ENCODE measurements at regions not wholly inside any gene's neighbourhood (a gene's known extent, or its start where the extent isn't known, plus 50 kb on each side); places are given as distances from the start of the nearest gene placed in this dataset.

GRCh38 chr12:124517260-124518050 is 50.0 kb downstream of the NCOR2 start:
- ATAC-seq (no peak), DNase-seq (ENCODE audit: low spot score in 2 of 2) (no peak)
- Mint-ChIP-seq H3K9me3 (no peaks in the 10 kb centered on the region), H3K36me3 (no peaks in the 10 kb centered on the region), H3K27ac (no peak overlapping the region)

GRCh38 chr12:124516850-124517249 is 50.6 kb downstream of the NCOR2 start:
- Mint-ChIP-seq H3K36me3 (no peaks in the 10 kb centered on the region), H3K9me3 (no peaks in the 10 kb centered on the region), H3K27ac (no peak overlapping the region)
- no peak for ATAC-seq
- no peak for DNase-seq (ENCODE audit: low spot score in 2 of 2)

- H3K27ac Mint-ChIP-seq, result no peak overlapping the region
- no peaks in the 10 kb centered on the region for H3K36me3 Mint-ChIP-seq
- ATAC-seq, result no peak
- no peak for DNase-seq (ENCODE audit: low spot score in 2 of 2)
- no peaks in the 10 kb centered on the region for H3K9me3 Mint-ChIP-seq
Observed at GRCh38 chr12:124515981-124516380, 51.4 kb downstream of the NCOR2 start.

- Mint-ChIP-seq H3K36me3 (no peaks in the 10 kb centered on the region), H3K9me3 (no peaks in the 10 kb centered on the region), H3K27ac (peak overlapping the region in 1 of 2 donors; percentile 19)
- no peak for DNase-seq (ENCODE audit: low spot score in 2 of 2)
- ATAC-seq, result no peak
Observed at GRCh38 chr12:124514996-124515932, 52.1 kb downstream of the NCOR2 start.

- peak overlapping the region in 1 of 2 donors; percentile 65 for H3K27ac Mint-ChIP-seq
- DNase-seq (ENCODE audit: low spot score in 2 of 2) (no peak), ATAC-seq (no peak)
- H3K36me3 Mint-ChIP-seq, result no peaks in the 10 kb centered on the region
- no peaks in the 10 kb centered on the region for H3K9me3 Mint-ChIP-seq
Observed at GRCh38 chr12:124514145-124514995, 53.0 kb downstream of the NCOR2 start.

GRCh38 chr12:124513297-124513867 is 54.0 kb downstream of the NCOR2 start:
- H3K36me3 Mint-ChIP-seq, result no peaks in the 10 kb centered on the region
- H3K9me3 Mint-ChIP-seq, result no peaks in the 10 kb centered on the region
- H3K27ac Mint-ChIP-seq, result peak overlapping the region in 1 of 2 donors; percentile 65

GRCh38 chr12:124512667-124513296 is 54.6 kb downstream of the NCOR2 start:
- Mint-ChIP-seq H3K27ac (no peak overlapping the region), H3K36me3 (no peaks in the 10 kb centered on the region), H3K9me3 (no peaks in the 10 kb centered on the region)
- DNase-seq (ENCODE audit: low spot score in 2 of 2) (no peak), ATAC-seq (no peak)

More at GRCh38 chr12:124513297-124513867, 54.0 kb downstream of the NCOR2 start:
- ATAC-seq (no peak), DNase-seq (ENCODE audit: low spot score in 2 of 2) (no peak)

- H3K27ac Mint-ChIP-seq, result no peak overlapping the region
- no peaks in the 10 kb centered on the region for H3K9me3 Mint-ChIP-seq
- no peaks in the 10 kb centered on the region for H3K36me3 Mint-ChIP-seq
- no peak for ATAC-seq
- DNase-seq (ENCODE audit: low spot score in 2 of 2), result no peak
Observed at GRCh38 chr12:124511259-124511985, 56.0 kb downstream of the NCOR2 start.

GRCh38 chr12:124510301-124510970 is 57.0 kb downstream of the NCOR2 start:
- Mint-ChIP-seq H3K9me3 (no peaks in the 10 kb centered on the region), H3K36me3 (no peaks in the 10 kb centered on the region), H3K27ac (no peak overlapping the region)
- peak in 1 of 2 donors; percentile 27 for ATAC-seq
- no peak for DNase-seq (ENCODE audit: low spot score in 2 of 2)

GRCh38 chr12:124509676-124510300 is 57.6 kb downstream of the NCOR2 start:
- ATAC-seq (no peak), DNase-seq (ENCODE audit: low spot score in 2 of 2) (no peak)
- no peaks in the 10 kb centered on the region for H3K9me3 Mint-ChIP-seq
- no peaks in the 10 kb centered on the region for H3K36me3 Mint-ChIP-seq
- peak overlapping the region in 1 of 2 donors; percentile 22 for H3K27ac Mint-ChIP-seq

GRCh38 chr12:124509300-124509675 is 58.1 kb downstream of the NCOR2 start:
- no peaks in the 10 kb centered on the region for H3K9me3 Mint-ChIP-seq
- ATAC-seq, result no peak
- H3K36me3 Mint-ChIP-seq, result no peaks in the 10 kb centered on the region

GRCh38 chr12:124508381-124509079 is 58.9 kb downstream of the NCOR2 start:
- peak in 1 of 2 donors; percentile 53 for ATAC-seq
- Mint-ChIP-seq H3K27ac (no peak overlapping the region), H3K36me3 (no peaks in the 10 kb centered on the region), H3K9me3 (no peaks in the 10 kb centered on the region)
- DNase-seq (ENCODE audit: low spot score in 2 of 2), result no peak

More at GRCh38 chr12:124509300-124509675, 58.1 kb downstream of the NCOR2 start:
- H3K27ac Mint-ChIP-seq, result no peak overlapping the region
- no peak for DNase-seq (ENCODE audit: low spot score in 2 of 2)

- H3K9me3 Mint-ChIP-seq, result no peaks in the 10 kb centered on the region
- H3K27ac Mint-ChIP-seq, result no peak overlapping the region
- H3K36me3 Mint-ChIP-seq, result no peaks in the 10 kb centered on the region
- ATAC-seq, result no peak
- no peak for DNase-seq (ENCODE audit: low spot score in 2 of 2)
Observed at GRCh38 chr12:124507188-124508109, 60.0 kb downstream of the NCOR2 start.
